Muscle of leg (tissue), 3 donors: ENCODE measurements at regions not wholly inside any gene's neighbourhood (a gene's known extent, or its start where the extent isn't known, plus 50 kb on each side); places are given as distances from the start of the nearest gene placed in this dataset.

Source experiments
- DNase-seq: peaks from one replicate; pipeline ENCODE4 v3.0.0; 2013
- H3K27ac ChIP-seq: one replicate; pipeline ENCODE4 v1.5.1; 2013; ENCODE audit warnings: mild to moderate bottlenecking, low read length, control low read depth
- H3K27me3 ChIP-seq: one replicate; pipeline ENCODE4 v1.6.1; 2013; ENCODE audit warnings: low read length; ENCODE audit not compliant: control insufficient read depth, insufficient read depth
- H3K36me3 ChIP-seq: one replicate; pipeline ENCODE4 v1.6.1; 2013; ENCODE audit warnings: low read length; ENCODE audit not compliant: control insufficient read depth, insufficient read depth
- H3K4me1 ChIP-seq: one replicate; pipeline ENCODE4 v1.6.1; 2013; ENCODE audit warnings: low read length; ENCODE audit not compliant: control insufficient read depth, insufficient read depth
- H3K4me3 ChIP-seq: one replicate; pipeline ENCODE4 v1.5.1; 2013; ENCODE audit warnings: low read length, control low read depth
- H3K9me3 ChIP-seq: replicated peaks from 2 replicates; pipeline ENCODE4 v1.6.1; 2013; ENCODE audit warnings: low read depth, low read length; ENCODE audit not compliant: control insufficient read depth
- WGBS: methylation state at CpG from one replicate; pipeline ENCODE4 v1.1.5; 2013; ENCODE audit warnings: missing lambda C conversion rate; ENCODE audit not compliant: insufficient coverage; 5-methylcytosine and 5-hydroxymethylcytosine counted together

GRCh38 chr6:105601541-105602236, 198.8 kb upstream of the PREP start:
- no peaks in the 10 kb centered on the region for H3K27me3 ChIP-seq
- no peaks in the 10 kb centered on the region for H3K36me3 ChIP-seq
- peak; percentile 95 for DNase-seq
- H3K27ac ChIP-seq, result peak overlapping the region; percentile 63
- no peaks in the 10 kb centered on the region for H3K9me3 ChIP-seq
- H3K4me3 ChIP-seq, result no peak overlapping the region
- H3K4me1 ChIP-seq, result peaks cover 14% of the 10 kb centered on the region
- WGBS, result 17% methylated on average over 2 of the region's 7 CpGs

DNA sequence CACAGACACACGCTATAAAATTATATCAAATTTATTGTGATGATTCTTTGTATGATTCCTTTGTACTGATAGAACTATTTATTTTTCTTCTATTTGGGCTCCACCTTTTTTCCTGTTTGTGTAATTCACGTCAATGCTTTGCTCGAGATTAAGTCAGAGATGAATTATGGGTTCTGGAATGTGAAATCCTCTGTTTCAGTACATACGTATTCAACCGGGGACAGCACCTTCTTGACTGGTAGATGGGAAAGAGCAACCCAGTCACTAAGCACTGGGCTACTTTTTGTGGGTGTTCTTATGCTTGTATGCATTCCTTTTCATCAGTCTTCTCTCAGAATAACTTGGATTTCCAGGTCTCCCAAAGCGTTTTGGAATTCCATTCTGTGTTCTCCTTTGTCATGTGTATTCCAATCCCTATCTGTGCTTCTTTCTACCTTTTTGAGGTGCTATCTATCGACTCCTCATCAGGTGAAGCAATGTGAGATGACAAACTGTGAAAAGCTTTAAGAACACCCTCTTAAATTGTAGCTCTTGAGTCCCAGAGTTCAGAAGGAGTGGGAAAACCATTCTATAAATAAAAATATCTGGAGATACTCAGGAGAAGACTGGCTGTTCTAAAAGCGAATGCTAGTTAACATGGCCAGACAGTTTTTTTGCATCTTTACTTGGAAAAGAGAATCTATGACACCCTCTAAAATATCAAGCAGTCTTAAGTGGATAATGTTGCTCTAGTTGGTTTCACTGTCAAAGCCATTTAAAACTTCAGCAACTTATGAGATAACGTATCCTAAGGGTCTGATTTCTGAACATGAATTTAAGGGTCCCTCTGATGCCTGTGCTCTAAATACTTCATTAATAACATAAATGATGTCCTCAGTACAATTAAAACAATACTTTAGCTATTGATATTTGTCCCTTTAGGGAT, 197.7 kb upstream of the PREP start:
- no peaks in the 10 kb centered on the region for H3K36me3 ChIP-seq
- H3K4me3 ChIP-seq, result no peak overlapping the region
- H3K27me3 ChIP-seq, result no peaks in the 10 kb centered on the region
- peaks cover 13% of the 10 kb centered on the region for H3K4me1 ChIP-seq
- WGBS, result 95% methylated on average over 3 of the region's 9 CpGs
- H3K9me3 ChIP-seq, result no peaks in the 10 kb centered on the region
- no peak overlapping the region for H3K27ac ChIP-seq
- DNase-seq, result no peak

DNA sequence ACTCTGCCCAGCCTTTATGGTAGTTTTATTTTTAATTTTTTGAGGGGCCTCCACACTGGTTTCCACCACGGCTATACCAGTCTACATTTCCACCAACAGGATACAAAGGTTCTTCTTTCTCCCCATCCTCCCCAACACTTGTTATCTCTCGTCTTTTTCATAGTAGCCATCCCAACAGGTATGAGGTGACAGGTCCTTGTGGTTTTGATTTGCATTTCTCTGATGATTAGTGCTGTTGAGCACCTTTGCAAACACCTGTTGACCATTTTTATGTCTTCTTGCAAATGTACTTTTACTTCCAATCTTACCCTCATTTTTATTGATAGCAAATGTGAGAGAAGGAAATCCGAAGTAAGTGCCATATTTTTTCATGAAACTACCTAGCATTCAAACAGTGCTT, 195.4 kb upstream of the PREP start:
- no peaks in the 10 kb centered on the region for H3K9me3 ChIP-seq
- no CpG with 5 or more reads among the region's 3 CpGs for WGBS
- H3K4me3 ChIP-seq, result no peak overlapping the region
- no peaks in the 10 kb centered on the region for H3K36me3 ChIP-seq
- H3K27ac ChIP-seq, result no peak overlapping the region
- H3K4me1 ChIP-seq, result peaks cover 9% of the 10 kb centered on the region
- DNase-seq, result no peak
- H3K27me3 ChIP-seq, result no peaks in the 10 kb centered on the region

- Histone ChIP-seq H3K9me3 (no peaks in the 10 kb centered on the region), H3K4me1 (peaks cover 2% of the 10 kb centered on the region), H3K27ac (no peak overlapping the region), H3K36me3 (no peaks in the 10 kb centered on the region), H3K4me3 (no peak overlapping the region), H3K27me3 (no peaks in the 10 kb centered on the region)
- no CpG with 5 or more reads among the region's 4 CpGs for WGBS
- peak; percentile 74 for DNase-seq
Observed at GRCh38 chr6:105596284-105596755, 193.4 kb upstream of the PREP start.

- WGBS, result no CpG with 5 or more reads among the region's 1 CpG
- H3K36me3 ChIP-seq, result no peaks in the 10 kb centered on the region
- no peak overlapping the region for H3K4me3 ChIP-seq
- no peak overlapping the region for H3K27ac ChIP-seq
- no peaks in the 10 kb centered on the region for H3K9me3 ChIP-seq
- H3K4me1 ChIP-seq, result no peaks in the 10 kb centered on the region
- no peak for DNase-seq
- no peaks in the 10 kb centered on the region for H3K27me3 ChIP-seq
Observed at GRCh38 chr6:105595829-105596228, 192.9 kb upstream of the PREP start.

- H3K9me3 ChIP-seq, result no peaks in the 10 kb centered on the region
- WGBS, result 75% methylated on average over 1 of the region's 4 CpGs
- H3K27ac ChIP-seq, result no peak overlapping the region
- no peaks in the 10 kb centered on the region for H3K27me3 ChIP-seq
- H3K36me3 ChIP-seq, result no peaks in the 10 kb centered on the region
- H3K4me1 ChIP-seq, result no peaks in the 10 kb centered on the region
- H3K4me3 ChIP-seq, result no peak overlapping the region
- DNase-seq, result no peak
Observed at GRCh38 chr6:105594821-105595220, 191.9 kb upstream of the PREP start.

DNA sequence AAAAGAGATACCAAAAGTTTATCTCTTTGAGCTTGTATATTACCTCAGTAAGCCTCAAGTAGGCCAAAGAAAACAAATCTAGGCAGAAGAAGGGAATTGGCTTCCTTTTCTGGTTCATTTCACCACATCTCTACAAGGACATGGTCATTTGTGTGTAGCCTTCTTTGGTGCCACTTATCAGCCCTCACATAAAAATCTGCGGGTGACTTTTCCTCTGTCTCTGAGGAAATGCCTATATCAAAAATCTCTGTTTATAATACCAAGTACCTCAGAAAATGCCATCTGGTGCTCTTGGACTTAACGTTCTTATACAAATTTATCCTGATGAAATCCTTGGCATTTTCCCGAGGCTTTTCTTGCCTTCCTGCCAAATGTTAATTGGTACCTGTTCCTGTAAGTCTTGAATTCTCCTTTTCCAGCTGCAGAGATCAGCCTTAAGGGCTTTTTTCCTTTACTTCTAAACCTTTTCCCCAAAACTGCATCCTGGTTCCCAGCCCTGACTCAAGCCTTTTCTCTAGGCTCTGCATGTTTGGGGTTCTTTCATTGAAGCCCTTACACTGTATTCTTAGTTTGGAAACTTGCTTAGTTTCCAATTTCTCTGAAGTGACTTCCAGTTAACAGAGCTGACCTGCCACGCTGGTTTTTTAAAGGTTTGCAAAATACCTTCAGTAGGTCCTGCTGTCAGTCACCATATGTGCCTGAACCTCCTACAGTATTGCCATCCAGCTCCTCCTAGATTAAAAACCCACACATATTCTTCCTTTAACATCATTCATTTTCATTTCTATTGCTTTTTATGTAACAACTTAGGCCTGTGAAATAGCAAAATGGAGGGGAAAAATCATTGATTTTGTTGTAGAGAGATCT, 191.2 kb upstream of the PREP start:
- peak; percentile 27 for DNase-seq
- no peak overlapping the region for H3K27ac ChIP-seq
- no peak overlapping the region for H3K4me3 ChIP-seq
- no peaks in the 10 kb centered on the region for H3K9me3 ChIP-seq
- H3K36me3 ChIP-seq, result no peaks in the 10 kb centered on the region
- H3K4me1 ChIP-seq, result no peaks in the 10 kb centered on the region
- H3K27me3 ChIP-seq, result no peaks in the 10 kb centered on the region
- 62% methylated on average over 4 of the region's 4 CpGs for WGBS

DNA sequence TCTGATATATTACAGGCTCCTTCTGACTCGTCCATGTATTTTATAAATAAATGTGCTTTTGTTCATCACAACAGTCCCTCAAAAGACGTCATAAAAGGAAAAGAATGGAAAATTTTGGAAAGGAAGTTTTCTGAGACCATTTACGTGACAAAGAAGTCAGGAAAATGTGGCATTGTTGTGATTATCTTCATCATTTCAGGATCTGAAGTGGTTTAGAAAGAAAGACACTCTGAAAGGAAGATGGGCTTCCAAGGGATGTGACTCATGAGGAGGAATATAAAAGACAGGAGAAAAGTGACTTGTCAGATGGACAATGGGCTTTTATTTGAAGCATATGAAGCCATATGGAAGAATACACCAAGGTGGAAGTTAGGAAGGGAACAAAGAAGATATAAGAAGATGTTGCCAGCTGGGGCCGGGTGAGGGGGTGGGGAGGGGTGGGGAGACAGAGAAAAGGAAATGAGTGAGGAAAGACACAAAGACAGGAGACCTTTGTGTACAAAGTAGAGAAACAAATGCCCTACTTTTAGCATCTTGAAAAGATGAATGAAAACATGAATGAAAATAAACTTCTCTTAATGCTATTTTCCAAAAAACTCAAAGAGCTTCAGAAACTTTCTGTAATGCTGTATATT, 190.3 kb upstream of the PREP start:
- Histone ChIP-seq H3K27ac (no peak overlapping the region), H3K4me3 (no peak overlapping the region), H3K27me3 (no peaks in the 10 kb centered on the region), H3K36me3 (no peaks in the 10 kb centered on the region), H3K4me1 (no peaks in the 10 kb centered on the region), H3K9me3 (no peaks in the 10 kb centered on the region)
- no peak for DNase-seq
- 63% methylated on average over 2 of the region's 4 CpGs for WGBS

DNA sequence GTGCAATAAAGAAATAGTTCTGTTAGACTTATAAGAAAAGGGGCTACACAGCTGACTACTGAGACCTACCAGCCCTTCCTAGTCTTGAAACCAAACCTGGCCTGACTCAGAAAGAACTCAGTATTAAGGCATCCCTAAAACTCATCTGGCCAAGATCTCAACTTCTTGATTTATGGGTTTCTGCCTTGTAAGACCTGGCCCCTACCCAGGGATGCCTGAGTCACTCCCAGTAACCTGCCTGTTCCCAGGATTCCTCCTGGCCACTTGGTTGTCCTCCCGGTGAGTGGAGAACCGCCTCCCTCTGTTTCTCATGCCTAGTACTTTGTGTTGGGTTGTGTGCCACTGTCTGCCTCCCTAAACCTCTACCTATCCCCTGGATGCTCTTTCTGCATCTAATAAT, 189.4 kb upstream of the PREP start:
- no peak for DNase-seq
- no peaks in the 10 kb centered on the region for H3K9me3 ChIP-seq
- no CpG with 5 or more reads among the region's 2 CpGs for WGBS
- H3K4me1 ChIP-seq, result no peaks in the 10 kb centered on the region
- no peak overlapping the region for H3K27ac ChIP-seq
- H3K27me3 ChIP-seq, result no peaks in the 10 kb centered on the region
- no peak overlapping the region for H3K4me3 ChIP-seq
- no peaks in the 10 kb centered on the region for H3K36me3 ChIP-seq
